Activated T-cell treated with anti-CD3 and anti-CD28 coated beads for 4 hours (primary cell): ENCODE measurements at regions not wholly inside any gene's neighbourhood (a gene's known extent, or its start where the extent isn't known, plus 50 kb on each side); places are given as distances from the start of the nearest gene placed in this dataset.
"Not testable (repeated sequence)": the region's sequence is repeated elsewhere in the genome, so short reads cannot be mapped to it uniquely, and the experiment has no call there.

Experiments
- DNase-seq: peaks from one replicate; pipeline ENCODE4 v3.0.0-alpha.2; 2020

- DNase-seq, result no peak
These were observed 173.0 kb downstream of the LEPR start for GRCh38 chr1:65593516-65593915.

GRCh38 chr1:65595724-65596123 is 175.3 kb downstream of the LEPR start:
- no peak for DNase-seq

GRCh38 chr1:65596768-65597167 is 176.3 kb downstream of the LEPR start:
- DNase-seq, result no peak

- DNase-seq, result no peak
These were observed 185.2 kb downstream of the LEPR start for GRCh38 chr1:65605621-65606020.

GRCh38 chr1:65606426-65606825 is 186.0 kb downstream of the LEPR start:
- DNase-seq, result no peak

GRCh38 chr1:65613884-65614283 is 178.8 kb upstream of the PDE4B start:
- no peak for DNase-seq

GRCh38 chr1:65615859-65616258 is 176.8 kb upstream of the PDE4B start:
- DNase-seq, result no peak

GRCh38 chr1:65621721-65622120 is 171.0 kb upstream of the PDE4B start:
- DNase-seq, result not testable (repeated sequence)

- DNase-seq, result no peak
These were observed 168.8 kb upstream of the PDE4B start for GRCh38 chr1:65623895-65624294.

GRCh38 chr1:65625528-65625927 is 167.2 kb upstream of the PDE4B start:
- DNase-seq, result no peak

- no peak for DNase-seq
These were observed 166.7 kb upstream of the PDE4B start for GRCh38 chr1:65626003-65626402.

- DNase-seq, result no peak
These were observed 162.9 kb upstream of the PDE4B start for GRCh38 chr1:65629788-65630187.

- no peak for DNase-seq
These were observed 161.8 kb upstream of the PDE4B start for GRCh38 chr1:65630855-65631254.

- no peak for DNase-seq
These were observed 160.5 kb upstream of the PDE4B start for GRCh38 chr1:65632235-65632634.

- DNase-seq, result no peak
These were observed 152.6 kb upstream of the PDE4B start for GRCh38 chr1:65640046-65640445.

GRCh38 chr1:65649185-65649584 is 143.5 kb upstream of the PDE4B start:
- not testable (repeated sequence) for DNase-seq

- no peak for DNase-seq
These were observed 142.0 kb upstream of the PDE4B start for GRCh38 chr1:65650682-65651081.

GRCh38 chr1:65654526-65654925 is 138.2 kb upstream of the PDE4B start:
- DNase-seq, result not testable (repeated sequence)

GRCh38 chr1:65657609-65658008 is 135.1 kb upstream of the PDE4B start:
- not testable (repeated sequence) for DNase-seq

- no peak for DNase-seq
These were observed 134.6 kb upstream of the PDE4B start for GRCh38 chr1:65658122-65658521.

GRCh38 chr1:65668368-65668767 is 124.3 kb upstream of the PDE4B start:
- DNase-seq, result no peak

GRCh38 chr1:65670518-65670917 is 122.2 kb upstream of the PDE4B start:
- no peak for DNase-seq

GRCh38 chr1:65674522-65674921 is 118.2 kb upstream of the PDE4B start:
- no peak for DNase-seq

- no peak for DNase-seq
These were observed 112.9 kb upstream of the PDE4B start for GRCh38 chr1:65679773-65680172.

- no peak for DNase-seq
These were observed 111.6 kb upstream of the PDE4B start for GRCh38 chr1:65681096-65681495.
